ENCODE measurements at regions not wholly inside any gene's neighbourhood (a gene's known extent, or its start where the extent isn't known, plus 50 kb on each side); places are given as distances from the start of the nearest gene placed in this dataset.

GRCh38 chr21:32173121-32173724 lies 105.6 kb downstream of the MIS18A start:
- ChIA-PET POLR2A (no interaction called here), CTCF (no interaction called here), SMC1A (ENCODE audit: uncharacterized antibody, unreplicated experiment) (no interaction called here), RAD21 (ENCODE audit: unreplicated experiment) (no interaction called here)
- Histone ChIP-seq H3K27ac (ENCODE audit: control insufficient read depth, insufficient read depth) (no peak overlapping the region), H3K4me2 (ENCODE audit: control insufficient read depth, insufficient read depth) (no peak overlapping the region), H3K9ac (ENCODE audit: control insufficient read depth, insufficient read depth, low read length) (no peak overlapping the region), H3K36me3 (ENCODE audit: control insufficient read depth in 2 of 2, insufficient read depth in 2 of 2, low read length in 1 of 2) (no peaks in the 10 kb centered on the region), H3K4me1 (ENCODE audit: control insufficient read depth, insufficient read depth, low read length) (no peaks in the 10 kb centered on the region), H4K20me1 (ENCODE audit: control insufficient read depth, insufficient read depth) (no peaks in the 10 kb centered on the region), H3K4me3 (no peak overlapping the region), H3K79me2 (ENCODE audit: control insufficient read depth, insufficient read depth, low read length) (no peaks in the 10 kb centered on the region), H2AFZ (ENCODE audit: control insufficient read depth, low read depth, low read length) (no peak overlapping the region), H3K27me3 (replicated peaks in 1 of 2; ENCODE audit: control insufficient read depth in 2 of 2, insufficient read depth in 2 of 2, low read length in 1 of 2) (no peaks in the 10 kb centered on the region), H3K9me3 (replicated peaks; ENCODE audit: control insufficient read depth, insufficient read depth, low read length) (no peaks in the 10 kb centered on the region)
- DNase-seq (ENCODE audit: low read depth, low spot score) (no peak), FAIRE-seq (no peak), ATAC-seq (no peak)
- WGBS (ENCODE audit: insufficient coverage, insufficient replicate concordance, low lambda C conversion rate, missing lambda C conversion rate): 0% methylated on average over 1 of the region's 1 CpG
- intact Hi-C loops (cut with micrococcal nuclease; ENCODE audit: unreplicated experiment): no loop called here
- no TSS peak for BruUV-seq (replicated peaks)
- in situ Hi-C loops (cut with MboI): no loop called here
- no peak for TF ChIP-seq BCL11A (IDR thresholded peaks at IDR 0.05; ENCODE audit: low read depth, low read length)
- TF ChIP-seq, protein P1, sequence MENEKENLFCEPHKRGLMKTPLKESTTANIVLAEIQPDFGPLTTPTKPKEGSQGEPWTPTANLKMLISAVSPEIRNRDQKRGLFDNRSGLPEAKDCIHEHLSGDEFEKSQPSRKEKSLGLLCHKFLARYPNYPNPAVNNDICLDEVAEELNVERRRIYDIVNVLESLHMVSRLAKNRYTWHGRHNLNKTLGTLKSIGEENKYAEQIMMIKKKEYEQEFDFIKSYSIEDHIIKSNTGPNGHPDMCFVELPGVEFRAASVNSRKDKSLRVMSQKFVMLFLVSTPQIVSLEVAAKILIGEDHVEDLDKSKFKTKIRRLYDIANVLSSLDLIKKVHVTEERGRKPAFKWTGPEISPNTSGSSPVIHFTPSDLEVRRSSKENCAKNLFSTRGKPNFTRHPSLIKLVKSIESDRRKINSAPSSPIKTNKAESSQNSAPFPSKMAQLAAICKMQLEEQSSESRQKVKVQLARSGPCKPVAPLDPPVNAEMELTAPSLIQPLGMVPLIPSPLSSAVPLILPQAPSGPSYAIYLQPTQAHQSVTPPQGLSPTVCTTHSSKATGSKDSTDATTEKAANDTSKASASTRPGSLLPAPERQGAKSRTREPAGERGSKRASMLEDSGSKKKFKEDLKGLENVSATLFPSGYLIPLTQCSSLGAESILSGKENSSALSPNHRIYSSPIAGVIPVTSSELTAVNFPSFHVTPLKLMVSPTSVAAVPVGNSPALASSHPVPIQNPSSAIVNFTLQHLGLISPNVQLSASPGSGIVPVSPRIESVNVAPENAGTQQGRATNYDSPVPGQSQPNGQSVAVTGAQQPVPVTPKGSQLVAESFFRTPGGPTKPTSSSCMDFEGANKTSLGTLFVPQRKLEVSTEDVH (IDR thresholded peaks at IDR 0.05; ENCODE audit: low read depth, partially characterized antibody): no peak
- no peak for TF ChIP-seq GABPA (IDR thresholded peaks at IDR 0.05; ENCODE audit: low read depth)
- TF ChIP-seq, protein P2, sequence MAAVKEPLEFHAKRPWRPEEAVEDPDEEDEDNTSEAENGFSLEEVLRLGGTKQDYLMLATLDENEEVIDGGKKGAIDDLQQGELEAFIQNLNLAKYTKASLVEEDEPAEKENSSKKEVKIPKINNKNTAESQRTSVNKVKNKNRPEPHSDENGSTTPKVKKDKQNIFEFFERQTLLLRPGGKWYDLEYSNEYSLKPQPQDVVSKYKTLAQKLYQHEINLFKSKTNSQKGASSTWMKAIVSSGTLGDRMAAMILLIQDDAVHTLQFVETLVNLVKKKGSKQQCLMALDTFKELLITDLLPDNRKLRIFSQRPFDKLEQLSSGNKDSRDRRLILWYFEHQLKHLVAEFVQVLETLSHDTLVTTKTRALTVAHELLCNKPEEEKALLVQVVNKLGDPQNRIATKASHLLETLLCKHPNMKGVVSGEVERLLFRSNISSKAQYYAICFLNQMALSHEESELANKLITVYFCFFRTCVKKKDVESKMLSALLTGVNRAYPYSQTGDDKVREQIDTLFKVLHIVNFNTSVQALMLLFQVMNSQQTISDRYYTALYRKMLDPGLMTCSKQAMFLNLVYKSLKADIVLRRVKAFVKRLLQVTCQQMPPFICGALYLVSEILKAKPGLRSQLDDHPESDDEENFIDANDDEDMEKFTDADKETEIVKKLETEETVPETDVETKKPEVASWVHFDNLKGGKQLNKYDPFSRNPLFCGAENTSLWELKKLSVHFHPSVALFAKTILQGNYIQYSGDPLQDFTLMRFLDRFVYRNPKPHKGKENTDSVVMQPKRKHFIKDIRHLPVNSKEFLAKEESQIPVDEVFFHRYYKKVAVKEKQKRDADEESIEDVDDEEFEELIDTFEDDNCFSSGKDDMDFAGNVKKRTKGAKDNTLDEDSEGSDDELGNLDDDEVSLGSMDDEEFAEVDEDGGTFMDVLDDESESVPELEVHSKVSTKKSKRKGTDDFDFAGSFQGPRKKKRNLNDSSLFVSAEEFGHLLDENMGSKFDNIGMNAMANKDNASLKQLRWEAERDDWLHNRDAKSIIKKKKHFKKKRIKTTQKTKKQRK (IDR thresholded peaks at IDR 0.05; ENCODE audit: low read depth, low read length): no peak
- TF ChIP-seq E2F4 (IDR thresholded peaks at IDR 0.05; ENCODE audit: low read depth, low read length): no peak
- TF ChIP-seq BCL3 (IDR thresholded peaks at IDR 0.05; ENCODE audit: borderline replicate concordance, insufficient read depth, low read depth, low read length, poor library complexity, severe bottlenecking): no peak
- no peak for TF ChIP-seq TAF1 (IDR thresholded peaks at IDR 0.05; ENCODE audit: borderline replicate concordance, low read depth, low read length)
- no peak for TF ChIP-seq ZSCAN29 (IDR thresholded peaks at IDR 0.05)
- TF ChIP-seq KLF5 (IDR thresholded peaks at IDR 0.05; ENCODE audit: partially characterized antibody): no peak
- no peak for TF ChIP-seq NFIC (IDR thresholded peaks at IDR 0.05; ENCODE audit: low read depth, low read length)
- no peak for TF ChIP-seq TARDBP (IDR thresholded peaks at IDR 0.05; ENCODE audit: borderline replicate concordance)
- TF ChIP-seq SREBF2 (IDR thresholded peaks at IDR 0.05; ENCODE audit: low read length): no peak
- no peak for TF ChIP-seq JUNB (IDR thresholded peaks at IDR 0.05)
- TF ChIP-seq RFX5 (IDR thresholded peaks at IDR 0.05; ENCODE audit: low read depth, low read length): no peak
